OCI-LY3 (cell line): ENCODE measurements at regions not wholly inside any gene's neighbourhood (a gene's known extent, or its start where the extent isn't known, plus 50 kb on each side); places are given as distances from the start of the nearest gene placed in this dataset.

Experiments used
- CTCF ChIP-seq: fragments of 200-600, 300-600 bp; sonication (generic); IDR thresholded peaks from 2 replicates; pipeline ENCODE4 v1.5.1; 2014; ENCODE audit warnings: antibody characterized with exemption, low read length, low read depth
- EZH2phosphoT487 ChIP-seq: fragments of 200-600 bp; shearing (Covaris generic); IDR thresholded peaks from 2 replicates; pipeline ENCODE4 v1.6.1; 2018; ENCODE audit warnings: antibody characterized with exemption, mixed run types, low read depth

- TF ChIP-seq CTCF (no peak), EZH2phosphoT487 (no peak)
Observed at GRCh38 chr2:236405357-236405756, 141.2 kb upstream of the ASB18 start.
